NCI-H1436 treated with DMSO at 0.1 percent for 48 hours (cell line): ENCODE measurements at regions not wholly inside any gene's neighbourhood (a gene's known extent, or its start where the extent isn't known, plus 50 kb on each side); places are given as distances from the start of the nearest gene placed in this dataset.
"Not testable (repeated sequence)": the region's sequence is repeated elsewhere in the genome, so short reads cannot be mapped to it uniquely, and the experiment has no call there.

Experiments
- DNase-seq: peaks from one replicate; lab custom pipeline; 2025; lab: John Stamatoyannopoulos, UW

- DNase-seq = no peak
Observed at GRCh38 chr3:151593928-151594327, 133.1 kb upstream of the IGSF10 start.

- no peak for DNase-seq
Observed at GRCh38 chr3:151592287-151592686, 131.4 kb upstream of the IGSF10 start.

DNA sequence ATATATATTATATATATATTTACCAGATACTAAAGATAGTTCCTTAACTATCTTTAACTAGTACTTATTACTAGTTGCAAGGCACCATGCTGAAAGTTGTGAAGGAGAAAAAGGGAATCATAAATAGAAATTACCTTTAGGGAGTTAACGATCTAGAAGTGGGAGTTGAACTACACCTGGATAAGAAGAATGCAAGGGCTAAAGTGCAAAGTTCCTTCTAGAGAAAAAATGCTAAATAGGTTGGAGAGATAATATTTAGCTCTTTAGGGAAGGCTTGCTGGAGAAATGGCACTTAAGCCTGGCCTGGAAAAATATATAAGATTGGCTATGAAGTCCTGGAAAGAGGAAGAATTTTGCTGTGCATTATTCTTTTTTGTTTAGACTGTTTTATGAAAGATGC is 130.6 kb upstream of the IGSF10 start:
- DNase-seq = no peak

- no peak for DNase-seq
Observed at GRCh38 chr3:151589311-151589710, 128.4 kb upstream of the IGSF10 start.

GRCh38 chr3:151587659-151588058 is 126.8 kb upstream of the IGSF10 start:
- DNase-seq = not testable (repeated sequence)

DNA sequence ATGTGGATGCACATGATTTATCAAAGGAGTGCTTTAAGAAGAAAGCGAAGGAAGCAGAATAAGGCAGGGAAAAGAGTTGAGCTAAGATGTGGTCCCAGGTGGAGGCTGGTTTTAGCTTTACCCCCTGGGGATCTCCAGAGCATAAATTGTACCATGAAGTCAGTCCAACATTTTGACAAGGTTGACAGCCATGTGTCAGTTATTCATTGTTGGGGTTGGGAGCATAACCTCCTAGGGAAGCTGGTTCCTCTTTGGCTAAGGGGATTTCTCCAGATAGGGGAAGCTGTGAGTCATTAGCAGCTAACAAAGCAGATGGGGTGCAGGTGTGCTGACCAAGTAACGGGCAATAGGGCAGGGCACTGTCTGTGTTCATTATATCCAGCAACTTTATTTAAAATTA is 123.7 kb upstream of the IGSF10 start:
- no peak for DNase-seq

- DNase-seq = no peak
Observed at GRCh38 chr3:151581035-151581434, 120.2 kb upstream of the IGSF10 start.

GRCh38 chr3:151580591-151580990 is 119.7 kb upstream of the IGSF10 start:
- no peak for DNase-seq

DNA sequence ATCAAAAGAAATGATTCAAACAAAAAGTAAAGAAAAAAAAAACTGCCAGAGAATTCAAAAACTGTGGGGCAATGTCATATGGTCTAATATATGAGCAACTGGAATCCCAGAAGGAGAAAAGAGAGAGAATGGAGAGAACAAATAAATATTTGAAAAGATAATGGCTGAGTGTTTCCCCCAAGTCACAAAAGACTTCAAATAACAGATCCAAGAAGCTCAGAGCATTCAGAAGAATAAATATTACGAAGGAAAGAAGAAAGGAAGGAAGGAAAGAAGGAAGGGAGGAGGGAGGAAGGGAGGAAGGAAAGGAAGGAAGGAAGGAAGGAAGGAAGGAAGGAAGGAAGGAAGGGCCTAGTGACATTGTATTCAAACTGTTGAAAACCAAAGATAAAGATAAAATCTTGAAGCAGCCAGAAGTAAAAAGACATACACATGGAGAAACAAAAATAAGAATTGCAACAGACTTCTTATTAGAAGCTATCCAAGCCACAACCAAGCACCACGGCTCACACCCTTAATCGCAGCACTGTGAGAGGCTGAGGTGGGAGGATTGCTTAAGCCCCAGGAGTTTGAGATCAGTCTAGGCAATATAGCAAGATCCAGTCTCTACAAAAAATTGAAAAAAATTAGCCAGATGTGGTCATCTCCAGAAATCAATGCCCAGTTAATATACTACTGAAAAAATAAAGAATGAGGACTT is 118.9 kb upstream of the IGSF10 start:
- no peak for DNase-seq

DNA sequence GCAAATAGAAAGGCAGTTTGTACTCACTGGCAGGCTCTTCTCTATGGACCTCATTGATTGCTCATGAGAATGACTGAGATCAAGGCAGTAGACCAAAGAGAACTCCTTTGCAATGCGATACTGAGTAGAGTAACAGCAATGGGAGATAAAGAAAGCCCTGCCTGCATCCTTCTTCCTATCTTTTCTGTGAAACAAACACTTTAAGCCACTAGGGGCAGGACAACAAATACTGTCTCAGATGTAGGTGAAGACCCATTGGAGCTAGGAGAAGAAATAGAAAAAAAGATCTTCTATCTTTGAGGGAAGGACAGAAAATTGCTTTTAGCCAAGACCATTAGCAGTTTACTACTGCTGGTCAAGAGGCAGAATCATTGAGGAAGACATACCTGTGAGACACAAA is 117.6 kb upstream of the IGSF10 start:
- no peak for DNase-seq

DNA sequence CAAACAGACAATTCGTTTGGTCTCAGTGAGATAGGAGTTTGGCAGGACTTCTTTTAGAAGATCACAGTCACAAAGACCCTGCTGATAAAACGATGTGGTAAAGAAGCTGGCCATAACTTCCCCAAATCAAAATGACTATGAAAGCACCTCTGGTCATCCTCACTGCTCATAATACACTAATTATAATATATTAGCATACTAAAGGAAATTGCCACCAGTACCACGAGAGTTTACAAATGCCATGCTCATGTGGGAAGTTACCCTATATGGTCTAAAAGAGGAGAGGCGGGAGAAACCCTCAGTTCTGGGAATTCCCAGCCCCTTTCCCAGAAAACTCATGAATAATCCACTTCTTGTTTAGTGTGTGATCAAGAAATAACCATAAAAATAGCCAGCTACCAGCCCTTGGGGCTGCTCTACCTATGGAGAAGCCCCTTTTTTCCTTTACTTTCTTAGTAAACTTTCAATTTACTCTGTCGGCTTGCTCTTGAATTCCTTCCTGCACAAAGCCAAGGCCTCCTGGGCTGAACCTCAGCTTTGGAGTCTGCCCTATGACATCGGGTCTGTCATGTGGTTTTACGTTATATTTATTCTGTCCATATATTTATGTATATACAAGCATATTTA is 115.8 kb upstream of the IGSF10 start:
- no peak for DNase-seq

DNA sequence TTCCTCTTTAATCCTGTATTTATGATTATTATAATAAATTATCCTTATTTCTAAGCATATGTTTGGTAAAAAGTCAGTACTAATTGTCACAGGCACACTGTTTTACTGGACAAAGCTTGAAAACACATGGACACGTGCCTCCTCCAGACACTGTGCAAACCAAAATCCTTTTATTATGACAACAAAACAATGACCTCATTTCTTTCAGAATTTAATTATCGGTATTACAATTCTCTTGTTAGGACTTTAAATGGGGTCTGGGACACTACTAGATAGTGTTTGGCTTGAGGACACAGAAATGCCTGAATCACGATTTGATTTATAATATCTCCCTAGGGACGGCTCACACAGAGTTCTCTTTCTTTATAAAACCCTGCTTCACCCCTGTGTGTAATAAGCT is 107.3 kb upstream of the IGSF10 start:
- DNase-seq = peak; percentile 41

GRCh38 chr3:151567477-151567876 is 106.6 kb upstream of the IGSF10 start:
- DNase-seq = no peak

- no peak for DNase-seq
Observed at GRCh38 chr3:151564261-151564660, 103.4 kb upstream of the IGSF10 start.

GRCh38 chr3:151563305-151563704 is 102.4 kb upstream of the IGSF10 start:
- no peak for DNase-seq

DNA sequence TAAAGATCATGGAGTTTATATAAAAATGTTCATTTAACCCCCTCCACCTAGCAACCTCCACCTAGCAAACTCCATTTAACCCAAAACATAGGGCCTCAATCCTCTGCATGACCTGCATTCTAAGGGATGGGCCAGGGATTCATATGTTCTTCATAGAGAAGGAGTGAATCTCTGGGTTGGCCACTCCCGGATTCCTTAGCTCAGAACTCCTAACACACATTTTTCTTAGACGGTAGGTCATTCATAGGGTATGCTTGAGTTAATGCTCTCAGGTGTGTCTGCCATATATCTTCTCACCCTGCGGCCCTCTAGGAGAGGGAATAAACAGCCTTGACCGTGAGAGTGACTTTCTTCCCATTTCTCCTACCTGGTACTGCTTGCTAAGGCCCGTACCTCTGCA is 102.0 kb upstream of the IGSF10 start:
- DNase-seq = no peak

DNA sequence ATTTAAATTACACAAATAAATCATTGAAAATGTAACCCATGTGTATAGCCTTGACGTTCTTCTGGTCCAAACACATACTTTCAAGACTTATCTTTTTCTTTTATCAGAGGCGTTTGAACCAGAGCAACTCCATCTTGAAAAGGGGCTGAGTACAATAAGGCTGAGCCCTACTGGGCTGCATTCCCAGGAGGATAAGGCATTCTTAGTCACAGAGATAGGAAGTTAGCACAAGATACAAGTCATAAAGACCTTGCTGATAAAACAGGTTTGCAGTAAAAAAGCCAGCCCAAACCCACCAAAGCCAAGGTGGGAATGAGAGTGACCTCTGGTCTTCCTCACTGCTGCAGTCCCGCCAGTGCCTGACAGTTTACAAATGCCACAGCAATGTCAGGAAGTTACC is 101.0 kb upstream of the IGSF10 start:
- no peak for DNase-seq

DNA sequence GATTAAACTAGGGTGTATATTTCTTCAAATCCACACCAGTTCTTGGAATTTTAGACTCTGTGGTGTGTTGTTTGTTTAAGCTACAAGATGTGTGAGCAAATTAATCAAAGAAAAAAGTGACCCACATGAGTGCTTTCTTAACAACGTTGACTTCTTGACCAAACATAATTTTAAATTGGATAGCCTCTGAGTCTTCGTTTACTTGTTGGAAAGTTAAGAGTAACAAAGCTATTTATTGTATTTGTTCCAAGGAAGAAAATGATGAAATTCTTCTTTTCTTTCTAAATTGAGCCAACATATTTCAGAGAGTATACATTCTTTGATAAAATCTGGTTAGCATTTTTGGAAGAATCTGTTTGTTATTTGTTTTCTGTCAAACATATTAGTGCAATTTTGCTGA is 99.9 kb upstream of the IGSF10 start:
- no peak for DNase-seq

DNA sequence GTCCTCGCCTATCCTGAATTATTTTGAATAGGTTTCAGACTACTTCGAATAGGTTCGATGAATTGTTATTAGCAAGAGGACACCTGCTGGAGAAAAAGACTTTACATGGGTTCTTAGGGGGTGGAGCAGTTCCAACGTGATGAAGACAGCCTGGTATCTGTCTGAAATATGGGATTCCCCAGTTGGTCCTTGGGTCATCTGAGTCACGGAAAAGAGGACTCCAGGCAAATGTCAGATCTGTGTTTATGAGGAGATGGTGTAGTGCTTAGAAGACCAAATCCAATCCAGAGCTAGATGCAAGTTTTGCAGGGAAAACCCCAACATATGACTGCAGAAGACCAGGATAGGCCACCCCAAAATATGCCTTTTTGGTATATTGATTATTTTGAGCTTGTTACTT is 98.9 kb upstream of the IGSF10 start:
- DNase-seq = no peak

DNA sequence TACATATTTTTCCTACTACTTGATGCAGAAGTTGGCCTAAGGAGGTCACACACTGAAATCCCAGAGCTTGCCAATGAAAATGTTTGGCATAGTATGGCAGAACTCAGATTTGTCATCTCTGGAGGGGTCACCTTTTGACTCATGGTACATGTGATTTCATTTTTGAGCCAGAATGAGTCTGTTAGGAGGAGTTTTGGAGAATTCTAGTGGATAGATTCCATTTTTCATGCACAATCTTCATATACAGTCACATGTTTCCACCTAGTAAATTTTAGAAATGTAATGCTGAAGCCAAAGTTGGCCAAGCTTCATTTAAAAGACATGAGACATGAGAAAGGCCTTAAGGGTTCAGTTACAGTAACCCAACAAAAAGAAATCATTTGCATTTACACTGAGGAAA is 97.8 kb upstream of the IGSF10 start:
- no peak for DNase-seq

GRCh38 chr3:151557068-151557840 is 96.4 kb upstream of the IGSF10 start:
- no peak for DNase-seq

DNA sequence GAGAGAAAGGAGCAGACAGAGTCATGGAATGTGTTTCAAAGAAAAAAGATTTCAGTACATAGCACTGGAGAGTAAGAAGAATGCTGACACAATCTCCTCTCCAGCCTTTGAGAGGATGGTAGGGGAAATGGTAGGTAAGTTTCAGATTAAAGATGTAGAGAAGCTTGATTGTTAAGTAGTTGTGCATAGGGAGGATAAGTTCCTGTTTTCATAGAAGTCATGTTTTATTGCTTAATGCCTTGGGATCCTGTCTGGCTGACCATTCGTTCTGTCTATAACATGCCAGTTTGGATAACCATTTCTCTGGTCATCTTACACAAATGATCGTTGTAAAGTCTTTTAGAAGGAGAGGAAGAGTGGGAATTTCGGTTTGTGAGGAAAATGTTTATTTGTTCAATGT is 95.7 kb upstream of the IGSF10 start:
- DNase-seq = no peak

- no peak for DNase-seq
Observed at GRCh38 chr3:151555523-151555922, 94.7 kb upstream of the IGSF10 start.
